ENCODE measurements at regions not wholly inside any gene's neighbourhood (a gene's known extent, or its start where the extent isn't known, plus 50 kb on each side); places are given as distances from the start of the nearest gene placed in this dataset.

- H3K27me3 ChIP-seq (ENCODE audit: control insufficient read depth in 2 of 2, insufficient read depth in 2 of 2, low read length in 2 of 2), result no peaks in the 10 kb centered on the region
- dilution Hi-C loops (cut with MboI; ENCODE audit: extremely low pct_ligation_motif_present, low sequenced_read_pairs) (no loop called here), intact Hi-C loops (cut with micrococcal nuclease) (no loop called here)
- no peaks in the 10 kb centered on the region for H3K9me1 ChIP-seq (replicated peaks; ENCODE audit: control insufficient read depth, extremely low read depth, insufficient read depth, low read length)
- no peaks in the 10 kb centered on the region for H3K36me3 ChIP-seq (ENCODE audit: control insufficient read depth in 2 of 2, extremely low read depth in 1 of 2, insufficient read depth in 2 of 2, low read length in 2 of 2)
- H3K9me3 ChIP-seq (replicated peaks; ENCODE audit: control insufficient read depth, insufficient read depth, low read length), result no peaks in the 10 kb centered on the region
- TF ChIP-seq JUN (IDR thresholded peaks at IDR 0.05; ENCODE audit: borderline replicate concordance, insufficient read depth, insufficient read length, low read depth), result no peak
- no peak for TF ChIP-seq POLR2AphosphoS5 (IDR thresholded peaks at IDR 0.05; ENCODE audit: insufficient read depth, low read depth, low read length)
- no peak for TF ChIP-seq FOS (IDR thresholded peaks at IDR 0.05; ENCODE audit: borderline replicate concordance, insufficient read depth, low read length)
- no peak for TF ChIP-seq CTCF (IDR thresholded peaks at IDR 0.05; ENCODE audit: extremely low read depth in 1 of 2, insufficient read depth in 1 of 2, low read depth in 1 of 2, low read length in 2 of 2)
- TF ChIP-seq GATA2 (IDR thresholded peaks at IDR 0.05; ENCODE audit: insufficient read depth, insufficient read length, low read depth, low read length), result no peak
- no peak for TF ChIP-seq POLR2A (IDR thresholded peaks at IDR 0.05; ENCODE audit: low read depth, low read length)
- no peak for TF ChIP-seq MYC (IDR thresholded peaks at IDR 0.05; ENCODE audit: low read depth, low read length)
- no peak for TF ChIP-seq EZH2 (IDR thresholded peaks at IDR 0.05; ENCODE audit: borderline replicate concordance, low read depth, low read length, severe bottlenecking)
- TF ChIP-seq MAX (IDR thresholded peaks at IDR 0.05; ENCODE audit: insufficient read depth, insufficient read length), result no peak
- no peak overlapping the region for H3K9ac ChIP-seq (replicated peaks; ENCODE audit: extremely low read depth, insufficient read depth, low read length)
- FAIRE-seq (no peak), DNase-seq (ENCODE audit: low read depth, low spot score) (no peak)
- H3K27ac ChIP-seq (ENCODE audit: insufficient read depth, low read depth, low read length), result no peak overlapping the region
- no peak overlapping the region for H2AFZ ChIP-seq (ENCODE audit: low read depth, low read length)
- no TSS peak for BruUV-seq (replicated peaks)
- H3K4me2 ChIP-seq (ENCODE audit: insufficient read depth, low read length), result no peak overlapping the region
- no peaks in the 10 kb centered on the region for H3K79me2 ChIP-seq (ENCODE audit: control insufficient read depth, insufficient read depth, low read length)
- H3K4me1 ChIP-seq (ENCODE audit: control insufficient read depth, extremely low read depth, insufficient read depth, low read length), result no peaks in the 10 kb centered on the region
- no peak overlapping the region for H3K4me3 ChIP-seq (replicated peaks in 1 of 3; ENCODE audit: insufficient read depth in 1 of 3, low read depth in 1 of 3, low read length in 3 of 3)
- ChIA-PET POLR2A (no interaction called here), CTCF (no interaction called here)
- H4K20me1 ChIP-seq (replicated peaks; ENCODE audit: control insufficient read depth, extremely low read depth, insufficient read depth, low read length), result no peaks in the 10 kb centered on the region
Observed at GRCh38 chr4:3637326-3638016, 105.2 kb upstream of the LRPAP1 start.

Measured in endothelial cell of umbilical vein (primary cell).